SU-DHL-6 (cell line): ENCODE measurements at regions not wholly inside any gene's neighbourhood (a gene's known extent, or its start where the extent isn't known, plus 50 kb on each side); places are given as distances from the start of the nearest gene placed in this dataset.

Experiments used
- CTCF ChIP-seq: fragments of 200-600 bp; sonication (generic); IDR thresholded peaks from one replicate; pipeline ENCODE4 v1.5.1; 2017; ENCODE audit warnings: antibody characterized with exemption, mild to moderate bottlenecking, low read length, moderate library complexity; ENCODE audit not compliant: insufficient read depth, poor library complexity, severe bottlenecking
- EZH2phosphoT487 ChIP-seq: fragments of 200-600 bp; sonication (generic), shearing (Covaris generic); conservative IDR thresholded peaks from 2 replicates; pipeline ENCODE4 v1.6.1; 2018; ENCODE audit warnings: mild to moderate bottlenecking, antibody characterized with exemption, low read length, moderate library complexity, mixed read lengths

GRCh38 chr11:112532506-112532905, 271.8 kb upstream of the PLET1 start:
- no peak for TF ChIP-seq CTCF
- no peak for TF ChIP-seq EZH2phosphoT487
